HCT116 (cell line): ENCODE measurements at regions not wholly inside any gene's neighbourhood (a gene's known extent, or its start where the extent isn't known, plus 50 kb on each side); places are given as distances from the start of the nearest gene placed in this dataset.

Experiments
- ATAC-seq: fragments of 200-7000 bp; cut with Tn5 transposase; 2 replicates; pipeline ENCODE4 v1.9.1; 2020; ENCODE audit warnings: mild to moderate bottlenecking, moderate library complexity
- BruUV-seq: library from RNA; stranded (reverse); fragments of 400-500 nt; replicated peaks from 2 replicates; lab custom pipeline; 2021; lab: Mats Ljungman, UMichigan
- CTCF ChIA-PET: fragments of 300-600 bp; sonication (Branson Sonifier 250); formaldehyde crosslinking; loops from one replicate; lab custom pipeline; 2021; ENCODE audit warnings: antibody characterized with exemption; lab: Charles Lee
- POLR2A ChIA-PET: fragments of 300-600, 350-600 bp; sonication (Branson Sonifier 250); formaldehyde crosslinking; loops from one replicate; lab custom pipeline; 2021; ENCODE audit warnings: antibody characterized with exemption; lab: Charles Lee
- RAD21 ChIA-PET, 2 experiments: fragments of 300-600 bp; sonication (Branson Sonifier 250); formaldehyde crosslinking; loops; one replicate each; lab custom pipeline; 2023; ENCODE audit warnings: low total read pairs in 2 of 2; ENCODE audit not compliant: uncharacterized antibody in 2 of 2, unreplicated experiment in 2 of 2, low non-redundant PET in 1 of 2; lab: Charles Lee
- DNase-seq: peaks from one replicate; pipeline ENCODE4 v3.0.0-alpha.2; 2010; ENCODE audit warnings: low read depth, low spot score
- H2AFZ ChIP-seq: fragments of 200-600 bp; shearing (Covaris generic), sonication (generic); 2 replicates; pipeline ENCODE4 v1.6.1; 2017; ENCODE audit warnings: low read depth, mixed run types, mixed read lengths, antibody characterized with exemption, low read length; ENCODE audit not compliant: poor library complexity, severe bottlenecking
- H3K27ac ChIP-seq: 2 replicates; pipeline ENCODE4 v1.5.1; 2012; ENCODE audit warnings: low read depth, low read length
- H3K27me3 ChIP-seq: fragments of 200-600 bp; sonication (generic); 2 replicates; pipeline ENCODE4 v1.6.1; 2016; ENCODE audit warnings: mixed run types, low read length, mixed read lengths; ENCODE audit not compliant: insufficient read depth
- H3K36me3 ChIP-seq, 2 experiments: fragments of 200-500 bp in 1 of 2; fragments of 200-600 bp in 1 of 2; sonication (Bioruptor generic) in 1 of 2; sonication (generic) in 1 of 2; 2 replicates each; pipeline versions ENCODE4 v1.5.1 to v1.6.1; 2014 to 2016; ENCODE audit warnings: low read length in 2 of 2, inconsistent platforms in 1 of 2, mixed read lengths in 1 of 2, mixed run types in 1 of 2; ENCODE audit not compliant: insufficient read depth in 2 of 2, control insufficient read depth in 1 of 2
- H3K4me1 ChIP-seq, 2 experiments: fragments of 200-600 bp in 1 of 2; sonication (generic) in 1 of 2; 2 replicates each; pipeline versions ENCODE4 v1.5.1 to v1.6.1; 2012 to 2017; ENCODE audit warnings: low read length in 2 of 2, inconsistent platforms in 1 of 2, mild to moderate bottlenecking in 1 of 2, mixed read lengths in 1 of 2, mixed run types in 1 of 2, moderate library complexity in 1 of 2; ENCODE audit not compliant: insufficient read depth in 2 of 2, control insufficient read depth in 1 of 2
- H3K4me2 ChIP-seq: fragments of 200-600 bp; sonication (generic); 2 replicates; pipeline ENCODE4 v1.6.1; 2017; ENCODE audit warnings: mixed run types, low read length, mixed read lengths
- H3K4me3 ChIP-seq, 2 experiments: fragments of 200-600 bp in 1 of 2; sonication (generic) in 1 of 2; replicated peaks in 1 of 2; 2 replicates each; pipeline ENCODE4 v1.5.1; 2011 to 2016; ENCODE audit warnings: low read length in 2 of 2, control low read depth in 1 of 2, low read depth in 1 of 2, mild to moderate bottlenecking in 1 of 2, mixed read lengths in 1 of 2, mixed run types in 1 of 2
- H3K79me2 ChIP-seq: fragments of 200-600 bp; sonication (generic); 2 replicates; pipeline ENCODE4 v1.6.1; 2017; ENCODE audit warnings: mild to moderate bottlenecking, mixed run types, low read length, moderate library complexity, mixed read lengths; ENCODE audit not compliant: insufficient read depth
- H3K9ac ChIP-seq: fragments of 200-600 bp; sonication (generic); 2 replicates; pipeline ENCODE4 v1.6.1; 2016; ENCODE audit warnings: low read length, mixed read lengths
- H3K9me2 ChIP-seq: fragments of 200-600 bp; sonication (generic), shearing (Covaris generic); 2 replicates; pipeline ENCODE4 v1.6.1; 2017; ENCODE audit warnings: mixed run types, mild to moderate bottlenecking, moderate library complexity; ENCODE audit not compliant: insufficient read depth
- H3K9me3 ChIP-seq, 2 experiments: fragments of 200-500 bp in 1 of 2; fragments of 200-600 bp in 1 of 2; sonication (Bioruptor generic) in 1 of 2; sonication (generic) in 1 of 2; 2 replicates each; pipeline ENCODE4 v1.6.1; 2014 to 2017; ENCODE audit warnings: low read length in 2 of 2, mixed read lengths in 2 of 2, inconsistent platforms in 1 of 2, low read depth in 1 of 2, mild to moderate bottlenecking in 1 of 2, mixed run types in 1 of 2, moderate library complexity in 1 of 2; ENCODE audit not compliant: control insufficient read depth in 1 of 2, insufficient read depth in 1 of 2
- H4K20me1 ChIP-seq: fragments of 200-600 bp; sonication (generic), shearing (Covaris generic); 2 replicates; pipeline ENCODE4 v1.6.1; 2017; ENCODE audit warnings: mixed run types, mild to moderate bottlenecking, moderate library complexity; ENCODE audit not compliant: insufficient read depth
- ATF3 ChIP-seq: IDR thresholded peaks from 2 replicates; pipeline ENCODE4 v1.6.1; 2012
- CBX3 ChIP-seq: IDR thresholded peaks from 2 replicates; pipeline ENCODE4 v1.6.1; 2012; ENCODE audit warnings: low read depth
- CEBPB ChIP-seq: IDR thresholded peaks from 2 replicates; pipeline ENCODE4 v1.6.1; 2012; ENCODE audit warnings: low read depth
- CTCF ChIP-seq, 3 experiments: fragments of 200-600 bp in 1 of 3; sonication (generic) in 1 of 3; IDR thresholded peaks in 2 of 3; conservative IDR thresholded peaks in 1 of 3; 2 replicates each; pipeline ENCODE4 v1.5.1; 2012 to 2017; ENCODE audit warnings: low read depth in 2 of 3, low read length in 2 of 3, antibody characterized with exemption in 1 of 3, borderline replicate concordance in 1 of 3, control low read depth in 1 of 3, mild to moderate bottlenecking in 1 of 3, mixed read lengths in 1 of 3, mixed run types in 1 of 3, moderate library complexity in 1 of 3; ENCODE audit not compliant: insufficient read depth in 1 of 3
- EGR1 ChIP-seq: IDR thresholded peaks from 2 replicates; pipeline ENCODE4 v1.6.1; 2012; ENCODE audit warnings: low read depth
- EZH2phosphoT487 ChIP-seq: fragments of 200-600 bp; IDR thresholded peaks from 2 replicates; pipeline ENCODE4 v1.6.1; 2018; ENCODE audit warnings: antibody characterized with exemption, borderline replicate concordance
- MAX ChIP-seq: IDR thresholded peaks from 2 replicates; pipeline ENCODE4 v1.6.1; 2012
- POLR2A ChIP-seq: IDR thresholded peaks from 2 replicates; pipeline ENCODE4 v1.7.0; 2011; ENCODE audit warnings: borderline replicate concordance; ENCODE audit not compliant: insufficient read depth, insufficient read length; ENCODE audit errors: extremely low read depth
- POLR2AphosphoS5 ChIP-seq: IDR thresholded peaks from 2 replicates; pipeline ENCODE4 v1.6.1; 2011; ENCODE audit warnings: mild to moderate bottlenecking, low read depth, low read length, moderate library complexity
- RAD21 ChIP-seq: IDR thresholded peaks from 2 replicates; pipeline ENCODE4 v1.6.1; 2012; ENCODE audit warnings: low read depth, mild to moderate bottlenecking
- REST ChIP-seq: IDR thresholded peaks from 2 replicates; pipeline ENCODE4 v1.6.1; 2012; ENCODE audit warnings: low read depth
- SIN3A ChIP-seq: IDR thresholded peaks from 2 replicates; pipeline ENCODE4 v1.6.1; 2012; ENCODE audit warnings: low read depth
- SP1 ChIP-seq: IDR thresholded peaks from 2 replicates; pipeline ENCODE4 v1.6.1; 2012; ENCODE audit warnings: low read depth
- TCF7L2 ChIP-seq: IDR thresholded peaks from 2 replicates; pipeline ENCODE4 v1.7.0; 2011; ENCODE audit warnings: borderline replicate concordance, inconsistent platforms; ENCODE audit not compliant: insufficient read depth, insufficient read length; ENCODE audit errors: extremely low read depth
- YY1 ChIP-seq: IDR thresholded peaks from 2 replicates; pipeline ENCODE4 v1.6.1; 2011; ENCODE audit warnings: low read length, low read depth, moderate library complexity, mild to moderate bottlenecking; ENCODE audit not compliant: insufficient replicate concordance; ENCODE audit errors: extremely low read depth
- ZNF274 ChIP-seq: fragments of 200-500 bp; sonication (Bioruptor generic); IDR thresholded peaks from 2 replicates; pipeline ENCODE4 v1.6.1; 2014; ENCODE audit warnings: mild to moderate bottlenecking, low read depth, low read length, inconsistent platforms
- intact Hi-C: fragments of 100-400 bp; cut with micrococcal nuclease; formaldehyde crosslinking; loops from 2 replicates; pipeline ENCODE4 v1.10.0; 2022

DNA sequence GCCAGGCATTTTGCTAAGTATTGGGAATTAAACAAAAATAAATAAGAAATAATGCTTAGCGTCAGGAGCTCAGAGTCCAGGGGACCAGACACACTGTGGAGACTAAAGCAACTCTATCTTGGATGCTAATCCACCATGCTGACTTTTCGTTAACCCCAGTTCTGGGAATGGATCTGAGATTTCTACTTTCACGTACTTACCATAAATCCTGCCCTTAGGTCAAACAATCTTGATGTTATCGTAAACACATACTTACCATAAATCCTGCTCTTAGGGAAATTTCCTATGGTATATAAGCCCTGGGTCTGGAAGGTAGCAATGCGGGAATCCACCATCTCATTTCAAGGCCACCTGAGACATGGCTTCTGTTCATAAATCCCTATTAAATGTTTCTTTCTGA lies 204.5 kb upstream of the IGFBP7 start:
- H3K4me3 ChIP-seq = no peak overlapping the region
- intact Hi-C loops = no loop called here
- no peak overlapping the region for H3K4me2 ChIP-seq
- DNase-seq = no peak
- no peaks in the 10 kb centered on the region for H3K36me3 ChIP-seq
- ATAC-seq = no peak
- CTCF ChIA-PET = no interaction called here
- H3K79me2 ChIP-seq = no peaks in the 10 kb centered on the region
- H3K27ac ChIP-seq = no peak overlapping the region
- POLR2A ChIA-PET = no interaction called here
- no peaks in the 10 kb centered on the region for H3K9me2 ChIP-seq
- no peak overlapping the region for H2AFZ ChIP-seq
- RAD21 ChIA-PET = no interaction called here
- no peaks in the 10 kb centered on the region for H3K4me1 ChIP-seq
- no peaks in the 10 kb centered on the region for H4K20me1 ChIP-seq
- no peak overlapping the region for H3K9ac ChIP-seq
- TF ChIP-seq MAX (no peak), POLR2AphosphoS5 (no peak), TCF7L2 (no peak), EGR1 (no peak), SP1 (no peak), RAD21 (no peak), SIN3A (no peak), CEBPB (no peak)
- no peaks in the 10 kb centered on the region for H3K27me3 ChIP-seq
- no TSS peak for BruUV-seq
- H3K9me3 ChIP-seq = no peaks in the 10 kb centered on the region

DNA sequence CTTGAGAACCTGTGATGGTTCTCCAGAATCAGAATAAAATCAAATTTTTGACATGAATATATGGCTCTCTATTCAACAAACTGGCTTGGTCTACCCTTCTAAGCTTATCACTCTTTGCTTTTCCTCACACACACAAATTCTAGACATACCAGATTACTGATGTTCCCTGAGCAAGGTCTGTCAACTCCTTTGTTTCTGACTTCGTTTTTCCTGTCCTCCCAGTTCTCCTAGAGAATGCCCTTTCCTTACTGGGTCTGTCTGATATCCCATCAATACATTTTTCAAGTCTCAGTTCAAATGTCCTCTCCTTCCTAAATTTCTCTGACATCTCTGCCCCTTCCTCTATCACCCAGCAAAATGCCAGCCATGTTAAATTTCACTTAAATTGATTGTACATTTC lies 202.1 kb upstream of the IGFBP7 start:
- DNase-seq (no peak), ATAC-seq (no peak)
- Histone ChIP-seq H3K4me3 (no peak overlapping the region), H3K4me1 (no peaks in the 10 kb centered on the region), H3K79me2 (no peaks in the 10 kb centered on the region), H2AFZ (no peak overlapping the region), H3K27ac (no peak overlapping the region), H3K9me2 (no peaks in the 10 kb centered on the region), H4K20me1 (no peaks in the 10 kb centered on the region), H3K9ac (no peak overlapping the region), H3K4me2 (no peak overlapping the region), H3K9me3 (no peaks in the 10 kb centered on the region), H3K36me3 (no peaks in the 10 kb centered on the region), H3K27me3 (no peaks in the 10 kb centered on the region)
- ChIA-PET CTCF (no interaction called here), RAD21 (no interaction called here), POLR2A (no interaction called here)
- intact Hi-C loops = no loop called here
- BruUV-seq = no TSS peak
- TF ChIP-seq ZNF274 (no peak), SP1 (no peak), CBX3 (no peak), REST (no peak), ATF3 (no peak), POLR2A (no peak), YY1 (no peak), CTCF (IDR thresholded peaks at IDR 0.05 in 2 of 3, conservative IDR thresholded peaks at IDR 0.05 in 1 of 3; ENCODE audit: borderline replicate concordance in 1 of 3, insufficient read depth in 1 of 3, low read depth in 2 of 3, low read length in 2 of 3) (no peak), EZH2phosphoT487 (no peak), CEBPB (no peak), POLR2AphosphoS5 (no peak), MAX (no peak)
